AG09309 (cell line): ENCODE measurements at regions not wholly inside any gene's neighbourhood (a gene's known extent, or its start where the extent isn't known, plus 50 kb on each side); places are given as distances from the start of the nearest gene placed in this dataset.

Experiments
- DNase-seq: peaks from one replicate; pipeline ENCODE4 v3.0.0-alpha.2; 2010; ENCODE audit warnings: low read depth
- H3K4me3 ChIP-seq: 2 replicates; pipeline ENCODE4 v1.5.1; 2011; ENCODE audit warnings: mild to moderate bottlenecking, low read depth, low read length, moderate library complexity; ENCODE audit not compliant: control insufficient read depth
- CTCF ChIP-seq: IDR thresholded peaks from 2 replicates; pipeline ENCODE4 v1.5.1; 2011; ENCODE audit warnings: mild to moderate bottlenecking, low read depth, low read length, inconsistent platforms; ENCODE audit not compliant: insufficient read depth, control insufficient read depth; ENCODE audit errors: missing control alignments

GRCh38 chr9:23088932-23089364 is 642.3 kb downstream of the DMRTA1 start:
- TF ChIP-seq CTCF: no peak
- H3K4me3 ChIP-seq: no peak overlapping the region
- no peak for DNase-seq

- H3K4me3 ChIP-seq: no peak overlapping the region
- no peak for DNase-seq
These were observed 671.0 kb downstream of the DMRTA1 start for GRCh38 chr9:23117616-23118015.

GRCh38 chr9:23120630-23121029 is 674.0 kb downstream of the DMRTA1 start:
- no peak overlapping the region for H3K4me3 ChIP-seq
- no peak for TF ChIP-seq CTCF
- no peak for DNase-seq

More at GRCh38 chr9:23117616-23118015, 671.0 kb downstream of the DMRTA1 start:
- no peak for TF ChIP-seq CTCF

GRCh38 chr9:23123048-23123632 is 676.5 kb downstream of the DMRTA1 start:
- TF ChIP-seq CTCF: peak; percentile 23
- H3K4me3 ChIP-seq: no peak overlapping the region
- no peak for DNase-seq

GRCh38 chr9:23145467-23145866 is 680.6 kb downstream of the ELAVL2 start:
- no peak for TF ChIP-seq CTCF
- DNase-seq: no peak
- no peak overlapping the region for H3K4me3 ChIP-seq

GRCh38 chr9:23153058-23153457 is 673.0 kb downstream of the ELAVL2 start:
- H3K4me3 ChIP-seq: no peak overlapping the region
- TF ChIP-seq CTCF: no peak
- no peak for DNase-seq

GRCh38 chr9:23160491-23160890 is 665.5 kb downstream of the ELAVL2 start:
- TF ChIP-seq CTCF: no peak
- DNase-seq: no peak

More at GRCh38 chr9:23160491-23160890, 665.5 kb downstream of the ELAVL2 start:
- no peak overlapping the region for H3K4me3 ChIP-seq
